ENCODE measurements at regions not wholly inside any gene's neighbourhood (a gene's known extent, or its start where the extent isn't known, plus 50 kb on each side); places are given as distances from the start of the nearest gene placed in this dataset.

GRCh38 chr10:84925495-84925894 is 597.1 kb downstream of the CCSER2 start:
- Histone ChIP-seq H3K36me3 (ENCODE audit: control insufficient read depth, insufficient read depth, low read length) (no peaks in the 10 kb centered on the region), H2BK5ac (ENCODE audit: low read depth, low read length, poor library complexity, severe bottlenecking) (no peak overlapping the region), H4K91ac (ENCODE audit: insufficient read depth, low read depth, low read length) (no peak overlapping the region), H4K20me1 (ENCODE audit: insufficient read depth, low read length) (no peaks in the 10 kb centered on the region), H3K27me3 (ENCODE audit: control insufficient read depth, insufficient read depth, low read length) (no peaks in the 10 kb centered on the region), H3K4me1 (ENCODE audit: control insufficient read depth, insufficient read depth, low read length) (no peaks in the 10 kb centered on the region), H4K8ac (ENCODE audit: low read depth in 2 of 2, low read length in 2 of 2) (no peak overlapping the region), H2BK120ac (ENCODE audit: low read depth, low read length) (no peak overlapping the region), H3K4me2 (ENCODE audit: low read depth, low read length) (no peak overlapping the region), H3K23ac (ENCODE audit: low read depth, low read length) (no peak overlapping the region), H3K9ac (ENCODE audit: low read depth, low read length) (no peak overlapping the region), H3K9me3 (ENCODE audit: control insufficient read depth, insufficient read depth, low read length) (peaks cover 13% of the 10 kb centered on the region), H3K9me1 (ENCODE audit: insufficient read depth, low read length) (no peaks in the 10 kb centered on the region), H3K4ac (ENCODE audit: low read depth, low read length) (no peak overlapping the region), H2BK15ac (ENCODE audit: low read depth, low read length) (no peak overlapping the region), H3K4me3 (ENCODE audit: insufficient read depth, low read depth, low read length) (no peak overlapping the region), H3K56ac (ENCODE audit: extremely low read depth, insufficient read depth, low read length) (no peak overlapping the region), H2AFZ (replicated peaks; ENCODE audit: low read length, poor library complexity) (no peak overlapping the region), H3K27ac (ENCODE audit: insufficient read depth, low read length) (no peak overlapping the region), H2BK20ac (ENCODE audit: low read depth, low read length) (no peak overlapping the region), H4K5ac (ENCODE audit: low read depth, low read length) (no peak overlapping the region), H2AK5ac (ENCODE audit: low read depth, low read length) (no peak overlapping the region), H3K14ac (replicated peaks; ENCODE audit: low read depth, low read length) (no peak overlapping the region), H3K79me1 (ENCODE audit: low read depth in 1 of 2, low read length in 2 of 2) (no peaks in the 10 kb centered on the region), H2AK9ac (replicated peaks; ENCODE audit: low read depth, low read length, poor library complexity) (no peak overlapping the region), H3K18ac (ENCODE audit: low read depth, low read length) (no peak overlapping the region)
- DNase-seq = no peak
- CTCF ChIA-PET = no interaction called here
- TF ChIP-seq USF2 (IDR thresholded peaks at IDR 0.05; ENCODE audit: low read depth, low read length) = no peak
- no peak for TF ChIP-seq RFX5 (IDR thresholded peaks at IDR 0.05; ENCODE audit: low read depth, low read length)
- TF ChIP-seq MAZ (IDR thresholded peaks at IDR 0.05; ENCODE audit: borderline replicate concordance, low read depth, low read length) = no peak
- no peak for TF ChIP-seq CHD1 (IDR thresholded peaks at IDR 0.05; ENCODE audit: low read depth, low read length)
- TF ChIP-seq SMC3 (IDR thresholded peaks at IDR 0.05; ENCODE audit: low read depth, low read length) = no peak
- TF ChIP-seq POLR2A (IDR thresholded peaks at IDR 0.05; ENCODE audit: low read depth, low read length) = no peak
- TF ChIP-seq NFE2L2 (IDR thresholded peaks at IDR 0.05; ENCODE audit: low read depth, low read length) = no peak
- no peak for TF ChIP-seq BHLHE40 (IDR thresholded peaks at IDR 0.05; ENCODE audit: low read depth, low read length)
- in situ Hi-C loops (cut with MboI; ENCODE audit: low sequenced_read_pairs) = no loop called here
- ATAC-seq (ENCODE audit: low read depth) = no peak
- BruUV-seq (replicated peaks) = no TSS peak
- POLR2A ChIA-PET (ENCODE audit: unreplicated experiment) = no interaction called here
- intact Hi-C loops (cut with micrococcal nuclease) = no loop called here
- dilution Hi-C loops (cut with HindIII; ENCODE audit: low sequenced_read_pairs, unreplicated experiment) = no loop called here
